GM18870 (cell line): ENCODE measurements at regions not wholly inside any gene's neighbourhood (a gene's known extent, or its start where the extent isn't known, plus 50 kb on each side); places are given as distances from the start of the nearest gene placed in this dataset.

Experiments used
- ATAC-seq: cut with Tn5 transposase; IDR thresholded peaks from one replicate; pipeline ENCODE4 v1.9.1; 2021; ENCODE audit warnings: moderate library complexity; ENCODE audit not compliant: unreplicated experiment

DNA sequence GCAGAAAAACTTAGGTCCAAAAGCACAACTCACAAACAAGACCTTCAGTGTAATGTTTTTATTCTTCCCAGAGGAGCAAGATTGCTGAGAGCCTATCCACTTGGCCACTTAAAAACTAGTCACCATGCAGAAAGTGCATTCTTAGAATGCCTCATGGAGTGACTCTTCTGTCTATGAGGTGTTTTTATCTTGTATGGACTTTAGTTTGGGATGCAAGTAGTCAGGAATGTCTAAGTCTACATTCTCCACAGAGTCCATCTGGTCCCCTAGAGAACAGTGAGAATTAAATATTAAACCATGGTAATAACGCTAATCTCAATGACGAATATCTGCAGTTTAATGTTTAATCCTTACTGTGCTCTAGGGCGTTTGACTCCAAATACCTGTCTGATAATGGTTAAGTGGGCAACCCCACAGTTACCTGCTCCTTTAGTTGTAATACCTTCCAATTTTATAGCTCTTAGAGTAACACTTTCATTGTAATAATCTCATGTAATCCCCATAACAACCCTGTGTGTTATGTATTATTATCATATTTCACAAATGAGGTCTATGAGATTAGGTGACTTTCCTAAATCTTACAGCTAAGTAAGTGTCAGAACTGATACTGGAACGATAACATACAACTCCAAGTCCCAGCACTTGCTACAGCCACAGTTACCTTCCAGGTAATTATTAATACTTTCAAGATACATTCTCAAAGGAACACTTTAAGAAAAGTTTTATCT lies 235.6 kb upstream of the JADE1 start:
- no peak for ATAC-seq

DNA sequence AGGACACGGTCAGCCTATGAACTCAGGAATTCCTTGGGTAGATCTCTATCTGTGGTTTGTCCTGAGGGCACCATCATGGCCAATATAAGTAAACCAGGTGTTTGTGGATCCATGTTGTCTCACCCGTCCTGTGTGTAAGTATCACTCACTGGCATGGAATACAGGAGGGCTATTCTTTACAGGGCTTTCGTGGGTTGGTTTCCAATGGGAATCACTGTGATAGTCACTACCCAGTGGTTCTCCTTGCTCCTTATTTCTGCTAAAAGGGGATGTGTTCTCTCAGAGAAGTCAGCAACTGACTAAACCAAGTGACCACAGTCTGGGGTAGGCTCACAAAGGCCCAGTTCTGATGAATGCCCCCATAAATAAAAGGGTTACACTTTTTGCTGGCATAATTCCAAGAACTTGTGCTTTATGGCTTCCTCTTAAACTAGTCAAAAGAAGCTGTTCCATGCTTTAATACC lies 236.7 kb upstream of the JADE1 start:
- ATAC-seq: no peak

DNA sequence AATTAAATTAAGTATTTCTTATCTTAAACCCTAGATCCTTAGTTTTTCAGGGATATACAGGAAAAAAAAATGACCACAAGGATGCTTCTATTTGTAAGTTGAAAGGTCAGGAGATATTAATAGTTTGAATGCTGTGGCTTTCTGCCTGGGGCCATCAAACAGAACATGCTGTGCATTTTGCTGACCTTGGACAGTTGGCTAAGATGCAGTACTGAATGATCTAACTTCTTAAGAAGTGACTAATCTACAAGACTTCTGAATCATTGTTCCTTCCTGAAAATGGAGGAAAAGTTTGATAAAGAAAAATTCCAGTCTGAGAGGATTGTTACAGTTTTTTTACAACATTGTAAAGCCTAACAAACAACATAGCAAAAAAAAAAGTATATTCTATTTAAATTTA lies 237.8 kb upstream of the JADE1 start:
- ATAC-seq: no peak

DNA sequence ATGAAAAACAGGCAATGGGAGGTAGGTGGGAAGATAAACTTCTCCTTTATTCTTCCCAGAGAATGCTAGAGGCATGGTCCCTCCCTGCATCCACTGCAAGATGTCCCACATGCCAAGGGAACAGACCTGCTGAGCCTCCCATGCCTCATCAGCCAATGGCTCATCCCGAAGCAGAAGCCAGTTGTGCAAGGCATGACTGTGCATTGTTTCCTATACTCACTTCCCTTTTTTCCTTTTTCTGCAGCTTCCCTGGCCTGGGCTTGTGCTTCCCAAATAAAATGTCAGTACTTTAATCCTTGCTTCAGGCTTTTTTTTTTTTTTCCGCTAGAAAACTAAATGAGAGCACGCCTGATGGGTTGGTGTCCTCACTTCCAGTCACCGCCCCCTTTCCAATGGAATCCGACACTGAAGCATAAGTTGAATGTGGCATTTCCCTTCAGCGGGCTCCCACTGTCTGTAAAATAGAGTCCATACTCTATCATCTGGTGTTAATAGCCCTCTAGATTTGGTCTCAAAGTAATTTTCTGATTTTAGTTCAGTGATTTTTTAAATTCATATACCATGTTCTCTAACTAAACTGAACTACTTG lies 239.0 kb upstream of the JADE1 start:
- ATAC-seq: no peak

DNA sequence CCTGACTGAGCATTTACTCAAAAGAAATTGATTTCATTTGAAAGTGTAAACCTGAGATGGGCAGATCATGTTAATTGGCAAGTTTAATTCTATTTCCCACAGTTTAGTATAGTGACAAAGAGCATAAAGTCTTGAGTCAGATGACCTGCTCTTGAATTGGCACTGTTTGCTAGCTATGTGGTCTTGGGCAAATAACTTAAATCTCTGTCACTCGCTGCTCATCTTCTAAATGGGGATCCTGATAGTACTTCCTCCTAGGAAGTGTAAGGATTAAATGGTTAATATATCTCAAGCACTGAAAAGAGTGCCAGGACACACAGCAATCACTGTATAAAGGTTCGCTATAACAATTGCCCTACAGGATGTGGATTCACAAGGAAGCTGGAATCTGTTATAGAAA lies 242.8 kb upstream of the JADE1 start:
- ATAC-seq: no peak

DNA sequence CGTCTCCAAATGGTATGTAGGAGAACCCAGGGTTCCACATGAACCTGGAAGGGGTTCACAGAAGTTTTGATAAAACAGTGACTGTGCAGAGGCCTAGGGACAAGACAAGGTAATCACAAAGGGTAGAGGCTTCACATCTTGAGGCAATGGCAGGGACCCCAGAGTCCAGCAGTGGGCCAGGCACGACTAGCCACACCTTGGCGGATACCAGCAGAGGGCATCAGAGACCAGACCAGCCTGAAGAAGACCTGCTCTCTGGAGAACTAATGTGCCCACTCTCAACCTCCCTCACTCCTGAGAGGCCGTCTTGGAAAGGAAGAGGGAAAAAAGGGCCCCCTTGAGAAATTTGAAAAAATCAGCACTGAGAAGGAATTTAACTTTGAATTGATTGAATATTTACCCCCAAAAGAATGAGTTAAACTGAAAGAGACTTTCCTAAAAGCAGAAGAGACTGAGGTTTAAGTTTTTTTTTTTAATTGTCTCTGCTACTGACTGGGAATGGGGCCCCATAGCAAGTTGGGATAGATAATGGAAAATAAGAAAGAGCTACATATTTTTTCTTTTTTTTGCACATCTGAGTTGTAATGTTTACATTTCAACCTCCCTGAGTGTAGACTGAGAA lies 243.8 kb upstream of the JADE1 start:
- ATAC-seq: no peak

DNA sequence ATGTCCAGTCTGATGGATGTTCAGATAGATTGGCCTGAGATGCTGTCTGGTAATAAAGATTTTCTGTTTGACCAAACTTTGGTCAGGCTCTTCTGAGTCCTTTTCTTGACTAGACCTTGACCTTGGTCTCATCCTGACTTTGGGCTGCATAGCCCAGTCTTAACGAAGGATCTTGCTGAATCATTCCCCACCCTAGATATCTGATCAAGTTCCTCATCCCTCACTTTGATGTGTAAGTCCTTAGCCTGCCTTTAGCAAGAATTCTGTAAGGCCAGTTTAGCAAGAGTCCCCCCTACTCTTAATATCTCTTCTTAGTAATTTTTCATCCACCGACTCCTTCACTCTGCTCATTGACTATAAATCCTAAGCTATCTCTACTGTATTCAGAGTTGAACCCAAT lies 244.4 kb upstream of the JADE1 start:
- ATAC-seq: no peak

DNA sequence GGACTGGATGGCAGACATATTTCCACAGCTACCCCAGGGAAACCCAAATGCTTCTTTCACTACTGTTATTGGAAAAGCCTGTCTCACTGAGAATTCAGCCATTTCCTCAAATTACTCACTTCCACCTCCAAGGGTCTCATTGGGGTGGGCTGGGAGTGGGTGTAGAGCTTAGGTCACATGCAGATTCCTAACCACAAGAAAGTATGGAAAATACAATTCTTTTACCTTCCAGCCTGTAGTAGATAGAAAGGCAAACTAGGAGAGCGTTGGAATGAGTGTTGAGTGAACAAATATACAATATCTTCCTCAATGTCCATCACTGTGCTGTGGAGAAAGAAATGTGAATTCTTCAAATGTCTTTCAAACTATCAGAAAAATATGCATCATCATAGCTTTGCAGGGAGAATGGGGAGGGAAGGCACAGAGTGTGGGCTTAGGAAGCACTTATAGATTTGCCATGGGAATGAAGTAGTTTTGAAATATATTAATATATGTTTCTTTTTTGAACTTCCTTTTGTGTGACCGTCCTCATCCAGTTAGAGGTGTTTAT lies 245.3 kb upstream of the JADE1 start:
- no peak for ATAC-seq

DNA sequence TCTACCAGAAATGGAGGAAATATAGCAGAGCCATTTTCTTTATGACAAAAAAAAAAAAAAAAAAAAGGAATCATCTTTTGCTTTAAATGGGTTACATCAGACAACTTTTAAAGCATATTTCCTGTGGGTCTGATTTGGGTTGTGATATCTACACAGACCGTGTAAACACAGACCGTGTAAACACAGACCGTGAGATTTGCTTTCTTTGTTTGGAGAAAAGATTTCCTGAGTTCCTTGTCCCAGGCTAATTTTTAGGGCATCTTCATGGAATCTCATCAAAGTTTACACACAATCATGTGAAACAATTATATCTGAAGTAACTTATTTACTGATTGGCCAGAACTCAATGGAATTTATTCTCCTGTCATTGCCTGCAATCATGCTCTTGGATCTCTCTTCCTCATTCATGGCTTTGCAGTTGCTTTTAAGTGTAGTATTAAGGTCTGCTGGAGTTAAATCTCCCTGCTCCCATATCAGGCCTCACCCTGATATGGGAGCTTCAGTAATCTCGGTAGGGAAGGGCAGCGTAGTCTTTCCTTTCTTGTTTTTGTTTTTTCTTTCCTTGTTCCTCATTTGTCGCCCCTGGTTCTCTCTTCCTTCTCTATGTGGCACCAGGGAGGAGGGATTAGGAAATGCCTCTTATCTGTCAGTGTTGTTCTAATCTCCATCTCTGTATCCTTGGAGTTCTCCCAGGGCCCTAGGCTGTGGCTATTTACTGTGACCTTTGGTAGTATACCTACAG lies 248.6 kb upstream of the JADE1 start:
- no peak for ATAC-seq

DNA sequence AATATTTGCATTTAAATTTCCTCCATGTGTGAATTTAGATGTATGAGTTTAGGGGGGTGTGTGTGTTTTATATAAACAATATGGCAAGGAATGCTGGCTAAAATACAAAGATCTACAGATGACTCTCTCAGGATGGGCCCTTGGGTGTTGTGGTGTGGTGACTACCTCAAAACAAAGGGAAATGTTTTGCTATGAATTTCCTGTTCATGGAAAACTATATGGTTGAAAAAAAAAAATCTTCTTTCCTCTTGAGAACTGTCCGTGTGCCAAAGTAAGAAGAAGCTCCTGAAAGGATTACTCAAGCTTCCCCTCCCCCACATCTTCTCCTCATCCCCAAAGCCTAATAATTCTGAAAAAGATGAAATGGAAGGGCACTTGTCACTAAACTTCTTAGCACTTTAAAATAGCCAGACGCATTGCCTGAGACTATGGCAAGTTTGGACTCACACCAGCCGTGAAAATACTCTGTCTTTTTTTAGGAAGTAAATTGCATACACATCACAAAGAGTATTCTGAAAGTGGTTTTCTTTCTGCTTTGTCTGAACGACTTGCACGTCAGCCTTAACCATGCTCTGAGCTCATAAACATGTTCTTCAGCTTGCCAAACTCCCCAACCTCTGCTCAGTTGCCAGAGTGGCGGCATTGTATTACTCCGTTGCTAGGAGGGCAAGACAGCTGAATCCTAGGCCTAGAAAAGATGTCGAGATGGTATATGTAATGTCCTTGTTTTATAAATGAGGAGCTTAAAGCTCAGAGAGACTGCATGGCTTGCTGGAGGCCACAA lies 250.4 kb upstream of the JADE1 start:
- ATAC-seq: no peak

DNA sequence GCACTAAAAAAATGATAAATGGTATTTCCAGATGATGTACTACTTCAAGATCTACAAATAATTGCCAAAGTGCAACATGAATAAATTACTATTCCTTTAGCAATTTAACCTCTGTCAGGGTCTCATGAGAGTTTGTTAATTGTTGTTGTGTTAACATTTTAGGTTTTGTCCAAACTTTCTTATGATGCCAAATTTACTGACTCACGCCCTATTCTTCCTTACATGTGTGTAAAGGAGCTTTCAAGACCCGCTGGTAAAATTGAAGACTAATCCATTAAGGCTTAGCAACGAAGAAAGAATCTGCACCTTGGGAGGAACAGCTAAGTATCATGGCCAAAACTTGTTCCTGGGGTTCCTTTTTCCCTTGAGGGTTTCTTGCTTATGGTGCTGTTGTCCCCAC lies 252.7 kb upstream of the JADE1 start:
- ATAC-seq: no peak

DNA sequence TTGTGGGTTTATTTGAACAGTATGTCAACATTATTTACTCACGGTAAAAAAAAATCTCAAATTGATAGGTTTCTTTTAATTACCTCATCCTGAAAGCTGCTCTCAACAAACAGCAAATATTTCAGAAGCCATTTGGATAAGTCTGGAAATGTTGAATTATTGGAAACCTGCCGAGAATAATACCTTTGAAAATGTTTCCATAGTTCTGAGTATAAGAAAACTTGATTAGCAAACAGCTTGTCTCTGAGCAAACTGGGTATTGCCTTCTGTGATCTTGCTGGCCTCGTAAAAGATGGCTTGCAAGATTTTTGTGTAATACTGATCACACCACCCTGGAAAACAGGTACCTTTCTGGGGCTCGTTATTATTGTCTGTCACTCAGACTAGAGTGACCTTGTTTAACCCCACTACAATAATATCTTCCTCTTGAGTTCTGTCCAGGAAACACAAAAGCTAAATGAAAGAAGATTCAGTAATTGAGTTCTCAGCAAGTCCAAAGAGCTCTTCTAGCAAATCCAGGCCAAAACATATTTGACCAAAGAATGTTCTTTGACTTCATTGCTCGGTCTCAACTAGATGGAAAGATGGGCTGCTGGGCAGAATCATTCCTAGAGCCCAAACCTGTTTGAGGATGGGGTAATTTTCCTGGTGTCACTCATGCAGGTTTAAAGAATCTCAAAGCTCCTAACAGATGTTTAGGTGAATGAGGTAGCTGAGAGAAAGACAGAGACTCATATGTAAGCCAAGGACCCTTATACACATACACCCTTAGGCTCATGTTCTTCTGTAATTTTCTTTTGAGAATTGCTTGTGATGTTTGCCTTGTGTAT lies 255.6 kb upstream of the JADE1 start:
- ATAC-seq: no peak

DNA sequence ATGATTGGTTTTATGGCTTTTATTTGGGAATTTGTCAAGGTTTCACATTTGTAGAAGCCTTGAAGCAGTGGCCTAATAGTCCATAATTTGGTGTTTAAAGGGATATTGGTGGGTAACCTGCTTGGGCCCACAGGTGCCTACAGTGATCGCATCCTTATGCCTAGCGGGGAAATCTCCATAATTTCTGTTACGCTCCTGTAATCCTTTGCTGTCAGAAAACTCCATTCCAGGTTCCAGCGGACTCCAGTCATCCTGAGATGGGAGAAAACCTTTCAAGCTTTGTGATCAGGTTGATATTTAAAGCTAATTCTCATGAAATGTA lies 257.0 kb upstream of the JADE1 start:
- no peak for ATAC-seq

DNA sequence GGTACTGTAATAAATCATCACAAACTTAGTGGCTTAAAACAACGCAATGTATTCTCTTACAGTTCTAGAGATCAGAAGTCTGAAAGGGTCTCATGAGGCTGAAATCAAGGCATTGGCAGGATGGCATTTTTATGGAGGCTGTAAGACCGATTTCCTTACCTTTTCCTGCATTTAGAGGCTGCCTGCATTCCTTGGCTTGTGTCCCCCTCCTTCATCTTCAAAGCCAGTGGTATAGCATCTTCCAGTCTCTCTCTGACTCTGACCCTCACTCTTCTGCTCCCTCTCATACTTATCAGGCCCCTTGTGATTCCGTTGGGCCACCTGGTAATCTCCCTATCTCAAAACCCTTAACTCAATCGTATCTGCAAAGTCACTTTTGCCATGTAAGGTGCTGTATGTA lies 258.2 kb upstream of the JADE1 start:
- no peak for ATAC-seq

DNA sequence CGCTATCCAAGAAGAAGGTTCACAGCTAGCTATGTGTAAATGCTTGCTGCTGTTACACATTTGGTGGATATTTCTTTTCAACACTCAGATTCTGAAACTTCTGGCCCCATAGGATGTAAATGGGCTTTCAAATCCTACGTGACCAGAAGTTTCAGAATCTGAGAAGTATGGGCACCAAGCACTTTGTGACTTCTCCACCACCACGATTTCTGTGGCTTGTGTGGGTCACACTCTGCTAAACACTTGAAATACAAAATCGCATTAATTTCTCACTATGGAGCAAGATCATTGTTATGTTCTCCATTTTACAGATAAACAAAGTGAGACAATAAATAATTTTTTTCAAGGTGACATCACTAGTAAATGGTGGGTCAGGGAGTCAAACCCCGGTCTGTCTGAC lies 259.4 kb upstream of the JADE1 start:
- ATAC-seq: peak; percentile 65

DNA sequence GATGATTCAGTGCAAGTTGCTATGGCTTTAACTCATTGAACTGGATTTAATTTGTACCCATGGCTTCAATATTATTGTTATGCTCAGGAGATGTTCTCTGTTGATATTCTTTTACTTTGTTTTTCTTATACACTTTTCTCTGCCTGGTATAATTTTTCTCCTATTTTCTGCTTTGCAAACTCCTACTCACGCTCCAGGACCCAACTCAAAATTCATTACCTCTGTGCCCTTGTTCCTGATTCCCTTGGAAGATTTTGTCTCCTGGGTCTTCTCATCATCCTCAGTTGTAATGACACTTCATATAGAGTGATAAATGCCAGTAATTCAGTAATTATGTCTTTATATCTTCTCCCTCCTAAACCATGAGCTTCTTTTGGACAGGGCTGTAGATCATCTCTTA lies 259.9 kb upstream of the JADE1 start:
- no peak for ATAC-seq

DNA sequence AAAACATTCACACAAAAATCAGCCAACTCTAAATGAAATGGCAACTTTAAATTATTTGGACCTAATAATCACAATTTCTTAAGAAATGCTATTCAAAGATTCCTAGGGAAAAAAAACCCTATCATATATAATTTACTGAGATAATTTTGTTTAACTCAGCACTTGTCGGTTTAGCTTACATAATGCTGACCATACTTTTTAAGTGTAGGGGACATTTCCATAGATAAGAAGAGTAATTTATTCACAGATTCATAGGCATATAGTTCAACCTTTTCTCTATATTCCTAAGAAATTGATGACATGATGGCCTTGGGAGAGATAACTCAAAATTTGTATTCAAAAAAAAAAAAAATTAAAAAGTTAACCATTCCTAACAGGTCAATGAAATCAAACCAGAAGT lies 260.8 kb upstream of the PGRMC2 start:
- ATAC-seq: no peak

DNA sequence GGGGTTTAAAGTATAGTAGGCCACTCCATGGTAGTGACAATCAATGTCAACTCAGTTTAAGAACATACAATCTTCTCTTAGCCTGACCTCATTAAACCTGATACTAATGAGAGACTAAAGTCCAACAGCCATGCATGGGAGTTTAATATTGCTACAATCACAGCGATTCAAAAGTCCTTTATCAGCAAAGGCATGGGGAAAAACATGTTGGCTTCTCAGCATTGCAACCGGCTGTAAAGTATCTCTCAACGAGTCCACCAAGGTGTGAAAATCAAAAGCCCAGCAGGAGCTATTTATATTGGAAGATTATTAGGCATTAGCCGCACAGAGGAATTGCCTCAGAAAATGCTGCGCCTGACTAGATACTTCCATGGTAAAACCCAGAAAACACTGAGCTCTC lies 256.7 kb upstream of the PGRMC2 start:
- ATAC-seq: no peak

DNA sequence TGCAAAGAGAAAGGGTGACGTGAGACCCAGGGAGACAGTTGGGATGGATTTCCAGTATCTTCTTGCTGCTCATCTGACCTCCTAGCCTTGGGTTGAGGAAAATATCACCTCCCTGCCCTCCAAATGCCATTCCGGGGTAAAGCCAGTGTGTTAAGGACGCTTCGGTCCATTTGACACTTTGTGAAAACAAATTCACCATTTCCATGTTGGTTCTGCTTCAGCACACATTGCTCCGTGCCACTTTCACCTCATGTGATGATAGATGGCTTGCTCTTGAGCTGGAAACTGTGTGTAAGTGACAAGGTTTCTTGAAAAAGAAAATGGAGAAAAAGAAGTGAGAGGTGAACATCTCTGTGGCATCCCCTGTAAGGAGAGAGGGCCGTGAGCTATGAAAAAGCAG lies 256.1 kb upstream of the PGRMC2 start:
- ATAC-seq: no peak

DNA sequence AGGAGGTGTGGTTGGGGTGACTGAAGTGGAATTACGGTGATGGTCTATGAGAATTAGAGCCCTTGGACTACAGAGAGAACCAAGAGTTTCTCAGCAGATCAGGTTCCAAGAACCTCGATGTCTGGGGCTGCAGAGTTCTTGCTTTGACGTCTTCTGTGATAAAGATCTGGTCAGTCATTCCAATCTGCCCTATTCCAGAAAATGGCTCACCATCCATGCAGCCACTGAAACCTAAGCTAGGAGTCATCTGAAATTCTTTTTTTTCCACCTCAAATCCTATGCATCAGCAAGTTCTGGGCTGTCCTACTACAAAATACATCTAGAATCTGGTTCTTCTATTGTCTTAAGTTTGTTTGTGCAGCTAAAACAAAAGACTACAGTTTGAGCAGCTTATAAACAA lies 254.4 kb upstream of the PGRMC2 start:
- ATAC-seq: no peak
